HCT116 (cell line): ENCODE measurements at regions not wholly inside any gene's neighbourhood (a gene's known extent, or its start where the extent isn't known, plus 50 kb on each side); places are given as distances from the start of the nearest gene placed in this dataset.

Experiments
- ATAC-seq: fragments of 200-7000 bp; cut with Tn5 transposase; 2 replicates; pipeline ENCODE4 v1.9.1; 2020; ENCODE audit warnings: mild to moderate bottlenecking, moderate library complexity
- BruUV-seq: library from RNA; stranded (reverse); fragments of 400-500 nt; replicated peaks from 2 replicates; lab custom pipeline; 2021; lab: Mats Ljungman, UMichigan
- CTCF ChIA-PET: fragments of 300-600 bp; sonication (Branson Sonifier 250); formaldehyde crosslinking; loops from one replicate; lab custom pipeline; 2021; ENCODE audit warnings: antibody characterized with exemption; lab: Charles Lee
- POLR2A ChIA-PET: fragments of 300-600, 350-600 bp; sonication (Branson Sonifier 250); formaldehyde crosslinking; loops from one replicate; lab custom pipeline; 2021; ENCODE audit warnings: antibody characterized with exemption; lab: Charles Lee
- RAD21 ChIA-PET, 2 experiments: fragments of 300-600 bp; sonication (Branson Sonifier 250); formaldehyde crosslinking; loops; one replicate each; lab custom pipeline; 2023; ENCODE audit warnings: low total read pairs in 2 of 2; ENCODE audit not compliant: uncharacterized antibody in 2 of 2, unreplicated experiment in 2 of 2, low non-redundant PET in 1 of 2; lab: Charles Lee
- DNase-seq: peaks from one replicate; pipeline ENCODE4 v3.0.0-alpha.2; 2010; ENCODE audit warnings: low read depth, low spot score
- H2AFZ ChIP-seq: fragments of 200-600 bp; shearing (Covaris generic), sonication (generic); 2 replicates; pipeline ENCODE4 v1.6.1; 2017; ENCODE audit warnings: low read depth, mixed run types, mixed read lengths, antibody characterized with exemption, low read length; ENCODE audit not compliant: poor library complexity, severe bottlenecking
- H3K27ac ChIP-seq: 2 replicates; pipeline ENCODE4 v1.5.1; 2012; ENCODE audit warnings: low read depth, low read length
- H3K27me3 ChIP-seq: fragments of 200-600 bp; sonication (generic); 2 replicates; pipeline ENCODE4 v1.6.1; 2016; ENCODE audit warnings: mixed run types, low read length, mixed read lengths; ENCODE audit not compliant: insufficient read depth
- H3K36me3 ChIP-seq, 2 experiments: fragments of 200-500 bp in 1 of 2; fragments of 200-600 bp in 1 of 2; sonication (Bioruptor generic) in 1 of 2; sonication (generic) in 1 of 2; 2 replicates each; pipeline versions ENCODE4 v1.5.1 to v1.6.1; 2014 to 2016; ENCODE audit warnings: low read length in 2 of 2, inconsistent platforms in 1 of 2, mixed read lengths in 1 of 2, mixed run types in 1 of 2; ENCODE audit not compliant: insufficient read depth in 2 of 2, control insufficient read depth in 1 of 2
- H3K4me1 ChIP-seq, 2 experiments: fragments of 200-600 bp in 1 of 2; sonication (generic) in 1 of 2; 2 replicates each; pipeline versions ENCODE4 v1.5.1 to v1.6.1; 2012 to 2017; ENCODE audit warnings: low read length in 2 of 2, inconsistent platforms in 1 of 2, mild to moderate bottlenecking in 1 of 2, mixed read lengths in 1 of 2, mixed run types in 1 of 2, moderate library complexity in 1 of 2; ENCODE audit not compliant: insufficient read depth in 2 of 2, control insufficient read depth in 1 of 2
- H3K4me2 ChIP-seq: fragments of 200-600 bp; sonication (generic); 2 replicates; pipeline ENCODE4 v1.6.1; 2017; ENCODE audit warnings: mixed run types, low read length, mixed read lengths
- H3K4me3 ChIP-seq, 2 experiments: fragments of 200-600 bp in 1 of 2; sonication (generic) in 1 of 2; replicated peaks in 1 of 2; 2 replicates each; pipeline ENCODE4 v1.5.1; 2011 to 2016; ENCODE audit warnings: low read length in 2 of 2, control low read depth in 1 of 2, low read depth in 1 of 2, mild to moderate bottlenecking in 1 of 2, mixed read lengths in 1 of 2, mixed run types in 1 of 2
- H3K79me2 ChIP-seq: fragments of 200-600 bp; sonication (generic); 2 replicates; pipeline ENCODE4 v1.6.1; 2017; ENCODE audit warnings: mild to moderate bottlenecking, mixed run types, low read length, moderate library complexity, mixed read lengths; ENCODE audit not compliant: insufficient read depth
- H3K9ac ChIP-seq: fragments of 200-600 bp; sonication (generic); 2 replicates; pipeline ENCODE4 v1.6.1; 2016; ENCODE audit warnings: low read length, mixed read lengths
- H3K9me2 ChIP-seq: fragments of 200-600 bp; sonication (generic), shearing (Covaris generic); 2 replicates; pipeline ENCODE4 v1.6.1; 2017; ENCODE audit warnings: mixed run types, mild to moderate bottlenecking, moderate library complexity; ENCODE audit not compliant: insufficient read depth
- H3K9me3 ChIP-seq, 2 experiments: fragments of 200-500 bp in 1 of 2; fragments of 200-600 bp in 1 of 2; sonication (Bioruptor generic) in 1 of 2; sonication (generic) in 1 of 2; 2 replicates each; pipeline ENCODE4 v1.6.1; 2014 to 2017; ENCODE audit warnings: low read length in 2 of 2, mixed read lengths in 2 of 2, inconsistent platforms in 1 of 2, low read depth in 1 of 2, mild to moderate bottlenecking in 1 of 2, mixed run types in 1 of 2, moderate library complexity in 1 of 2; ENCODE audit not compliant: control insufficient read depth in 1 of 2, insufficient read depth in 1 of 2
- H4K20me1 ChIP-seq: fragments of 200-600 bp; sonication (generic), shearing (Covaris generic); 2 replicates; pipeline ENCODE4 v1.6.1; 2017; ENCODE audit warnings: mixed run types, mild to moderate bottlenecking, moderate library complexity; ENCODE audit not compliant: insufficient read depth
- ELF1 ChIP-seq: IDR thresholded peaks from 2 replicates; pipeline ENCODE4 v1.6.1; 2012; ENCODE audit warnings: low read depth, borderline replicate concordance
- EZH2 ChIP-seq: fragments of 200-600 bp; sonication (generic); IDR thresholded peaks from 2 replicates; pipeline ENCODE4 v1.6.1; 2017; ENCODE audit warnings: antibody characterized with exemption, mixed run types
- EZH2phosphoT487 ChIP-seq: fragments of 200-600 bp; IDR thresholded peaks from 2 replicates; pipeline ENCODE4 v1.6.1; 2018; ENCODE audit warnings: antibody characterized with exemption, borderline replicate concordance
- JUND ChIP-seq: IDR thresholded peaks from 2 replicates; pipeline ENCODE4 v1.6.1; 2012
- RAD21 ChIP-seq: IDR thresholded peaks from 2 replicates; pipeline ENCODE4 v1.6.1; 2012; ENCODE audit warnings: low read depth, mild to moderate bottlenecking
- SRF ChIP-seq: IDR thresholded peaks from 2 replicates; pipeline ENCODE4 v1.6.1; 2012; ENCODE audit warnings: low read depth
- intact Hi-C: fragments of 100-400 bp; cut with micrococcal nuclease; formaldehyde crosslinking; loops from 2 replicates; pipeline ENCODE4 v1.10.0; 2022
- TF ChIP-seq, protein P1 (sequence below): IDR thresholded peaks from 2 replicates; pipeline ENCODE4 v1.6.1; 2011; ENCODE audit warnings: mild to moderate bottlenecking, low read length, moderate library complexity; ENCODE audit not compliant: insufficient replicate concordance; ENCODE audit errors: extremely low read depth
- TF ChIP-seq, protein P2 (sequence below): IDR thresholded peaks from 2 replicates; pipeline ENCODE4 v1.6.1; 2012; ENCODE audit warnings: low read depth

DNA sequence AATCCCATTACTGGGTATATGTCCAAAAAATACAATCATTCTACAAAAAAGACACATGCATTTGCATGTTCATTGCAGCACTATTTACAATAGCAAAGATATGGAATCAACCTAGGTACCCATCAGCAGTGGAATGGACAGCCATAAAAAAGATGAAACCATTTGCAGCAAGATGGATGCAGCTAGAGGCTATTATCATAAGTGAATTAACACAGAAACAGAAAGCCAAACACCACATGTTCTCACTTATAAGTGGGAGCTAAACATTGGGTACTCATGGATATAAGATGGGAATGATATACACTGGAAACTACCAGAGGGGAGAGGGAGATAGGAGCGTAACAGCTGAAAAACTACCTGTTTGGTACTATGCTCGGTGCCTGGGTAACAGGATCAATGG, 154.0 kb downstream of the TMEM26 start:
- TF ChIP-seq RAD21 (no peak), EZH2phosphoT487 (no peak), EZH2 (no peak), SRF (no peak), JUND (no peak), ELF1 (no peak)
- TF ChIP-seq, protein P1, sequence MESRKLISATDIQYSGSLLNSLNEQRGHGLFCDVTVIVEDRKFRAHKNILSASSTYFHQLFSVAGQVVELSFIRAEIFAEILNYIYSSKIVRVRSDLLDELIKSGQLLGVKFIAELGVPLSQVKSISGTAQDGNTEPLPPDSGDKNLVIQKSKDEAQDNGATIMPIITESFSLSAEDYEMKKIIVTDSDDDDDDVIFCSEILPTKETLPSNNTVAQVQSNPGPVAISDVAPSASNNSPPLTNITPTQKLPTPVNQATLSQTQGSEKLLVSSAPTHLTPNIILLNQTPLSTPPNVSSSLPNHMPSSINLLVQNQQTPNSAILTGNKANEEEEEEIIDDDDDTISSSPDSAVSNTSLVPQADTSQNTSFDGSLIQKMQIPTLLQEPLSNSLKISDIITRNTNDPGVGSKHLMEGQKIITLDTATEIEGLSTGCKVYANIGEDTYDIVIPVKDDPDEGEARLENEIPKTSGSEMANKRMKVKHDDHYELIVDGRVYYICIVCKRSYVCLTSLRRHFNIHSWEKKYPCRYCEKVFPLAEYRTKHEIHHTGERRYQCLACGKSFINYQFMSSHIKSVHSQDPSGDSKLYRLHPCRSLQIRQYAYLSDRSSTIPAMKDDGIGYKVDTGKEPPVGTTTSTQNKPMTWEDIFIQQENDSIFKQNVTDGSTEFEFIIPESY: no peak
- TF ChIP-seq, protein P2, sequence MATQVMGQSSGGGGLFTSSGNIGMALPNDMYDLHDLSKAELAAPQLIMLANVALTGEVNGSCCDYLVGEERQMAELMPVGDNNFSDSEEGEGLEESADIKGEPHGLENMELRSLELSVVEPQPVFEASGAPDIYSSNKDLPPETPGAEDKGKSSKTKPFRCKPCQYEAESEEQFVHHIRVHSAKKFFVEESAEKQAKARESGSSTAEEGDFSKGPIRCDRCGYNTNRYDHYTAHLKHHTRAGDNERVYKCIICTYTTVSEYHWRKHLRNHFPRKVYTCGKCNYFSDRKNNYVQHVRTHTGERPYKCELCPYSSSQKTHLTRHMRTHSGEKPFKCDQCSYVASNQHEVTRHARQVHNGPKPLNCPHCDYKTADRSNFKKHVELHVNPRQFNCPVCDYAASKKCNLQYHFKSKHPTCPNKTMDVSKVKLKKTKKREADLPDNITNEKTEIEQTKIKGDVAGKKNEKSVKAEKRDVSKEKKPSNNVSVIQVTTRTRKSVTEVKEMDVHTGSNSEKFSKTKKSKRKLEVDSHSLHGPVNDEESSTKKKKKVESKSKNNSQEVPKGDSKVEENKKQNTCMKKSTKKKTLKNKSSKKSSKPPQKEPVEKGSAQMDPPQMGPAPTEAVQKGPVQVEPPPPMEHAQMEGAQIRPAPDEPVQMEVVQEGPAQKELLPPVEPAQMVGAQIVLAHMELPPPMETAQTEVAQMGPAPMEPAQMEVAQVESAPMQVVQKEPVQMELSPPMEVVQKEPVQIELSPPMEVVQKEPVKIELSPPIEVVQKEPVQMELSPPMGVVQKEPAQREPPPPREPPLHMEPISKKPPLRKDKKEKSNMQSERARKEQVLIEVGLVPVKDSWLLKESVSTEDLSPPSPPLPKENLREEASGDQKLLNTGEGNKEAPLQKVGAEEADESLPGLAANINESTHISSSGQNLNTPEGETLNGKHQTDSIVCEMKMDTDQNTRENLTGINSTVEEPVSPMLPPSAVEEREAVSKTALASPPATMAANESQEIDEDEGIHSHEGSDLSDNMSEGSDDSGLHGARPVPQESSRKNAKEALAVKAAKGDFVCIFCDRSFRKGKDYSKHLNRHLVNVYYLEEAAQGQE: no peak
- Histone ChIP-seq H3K9ac (no peak overlapping the region), H2AFZ (no peak overlapping the region), H3K27me3 (no peaks in the 10 kb centered on the region), H3K4me2 (no peak overlapping the region), H3K4me3 (no peak overlapping the region), H4K20me1 (no peaks in the 10 kb centered on the region), H3K9me3 (no peaks in the 10 kb centered on the region), H3K27ac (no peak overlapping the region), H3K36me3 (no peaks in the 10 kb centered on the region), H3K79me2 (no peaks in the 10 kb centered on the region), H3K4me1 (no peaks in the 10 kb centered on the region), H3K9me2 (no peaks in the 10 kb centered on the region)
- RAD21 ChIA-PET: no interaction called here
- BruUV-seq: no TSS peak
- CTCF ChIA-PET: no interaction called here
- DNase-seq (no peak), ATAC-seq (no peak)
- POLR2A ChIA-PET: no interaction called here
- intact Hi-C loops: no loop called here
